GM18511 (cell line): ENCODE measurements at regions not wholly inside any gene's neighbourhood (a gene's known extent, or its start where the extent isn't known, plus 50 kb on each side); places are given as distances from the start of the nearest gene placed in this dataset.
A peak's percentile ranks its signal among the peaks of the same experiment; 100 is the strongest.
"Not testable (repeated sequence)": the region's sequence is repeated elsewhere in the genome, so short reads cannot be mapped to it uniquely, and the experiment has no call there.

Experiments
- ATAC-seq: cut with Tn5 transposase; IDR thresholded peaks from one replicate; pipeline ENCODE4 v1.9.1; 2021; ENCODE audit warnings: mild to moderate bottlenecking, moderate library complexity; ENCODE audit not compliant: unreplicated experiment

DNA sequence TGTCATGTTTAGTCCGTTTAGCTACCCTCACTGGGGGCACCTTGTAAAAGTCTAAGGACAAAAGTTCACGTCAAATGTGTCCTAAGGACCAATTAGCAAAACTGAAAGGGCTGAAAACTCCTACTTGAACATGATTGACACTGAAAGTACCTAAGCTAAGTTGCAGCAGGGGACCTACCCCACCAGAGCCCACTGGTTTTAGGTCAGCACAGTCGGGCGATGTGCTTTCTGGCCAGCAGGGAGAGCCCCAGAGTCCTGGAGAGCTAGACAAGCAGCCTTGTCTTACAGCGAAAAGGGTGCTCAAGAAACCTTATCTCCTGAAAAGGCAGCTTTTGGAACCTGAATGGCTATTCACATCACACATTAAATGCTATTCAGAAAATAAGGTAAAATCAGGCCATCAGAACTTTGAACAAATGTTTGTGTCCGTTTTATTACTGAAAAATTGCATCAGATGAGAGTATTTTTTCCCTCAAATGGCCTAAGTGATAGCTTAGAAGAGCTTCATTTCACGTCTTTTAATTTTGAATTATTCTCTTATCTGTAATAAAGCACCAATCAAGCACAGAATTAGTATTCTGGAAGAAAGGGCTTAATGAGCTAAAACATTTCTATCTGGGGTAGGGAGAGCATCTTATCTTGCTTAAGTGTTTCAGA lies 52.2 kb upstream of the MKI67 start:
- peak; percentile 82 for ATAC-seq

DNA sequence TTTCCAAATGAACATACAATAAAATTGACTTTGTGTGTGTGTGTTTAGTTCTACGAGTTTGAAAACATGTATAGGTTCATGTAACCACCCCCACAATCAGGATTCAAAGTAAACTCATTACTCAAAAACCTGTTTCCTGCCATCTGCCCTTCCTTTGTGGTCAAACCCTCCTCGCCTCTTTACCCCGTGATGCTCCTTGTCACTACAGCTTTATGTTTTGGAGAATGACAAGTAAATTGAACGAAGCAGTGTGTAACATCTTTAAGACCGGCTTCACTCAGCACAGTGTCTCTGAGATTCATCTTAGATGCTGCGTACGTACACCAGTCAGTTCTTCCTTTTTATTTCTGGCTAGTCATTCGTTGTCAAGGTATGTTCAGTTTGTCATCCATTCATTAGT lies 54.6 kb upstream of the MKI67 start:
- ATAC-seq: peak; percentile 50

GRCh38 chr10:128185627-128186026 lies 59.4 kb upstream of the MKI67 start:
- ATAC-seq: no peak

GRCh38 chr10:128186959-128187787 lies 61.0 kb upstream of the MKI67 start:
- no peak for ATAC-seq

DNA sequence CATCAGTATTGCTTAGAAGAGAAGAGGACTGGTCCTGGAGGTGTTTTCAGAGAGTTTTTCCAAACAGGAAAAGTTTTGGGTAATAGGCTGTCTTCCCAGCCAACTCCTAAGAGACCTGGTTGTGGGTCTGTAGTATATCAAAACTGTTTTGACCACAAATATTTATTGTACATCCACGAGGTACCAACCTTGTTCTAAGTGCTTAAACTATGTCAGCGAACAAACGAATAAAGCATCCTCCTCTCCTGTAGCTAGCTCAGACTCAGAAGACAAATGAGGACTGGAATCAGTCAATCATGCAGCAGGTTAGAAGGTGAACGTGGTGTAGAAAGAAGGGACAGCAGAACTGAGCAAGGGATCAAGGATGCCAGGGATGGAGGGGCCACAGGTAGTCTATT lies 61.6 kb upstream of the MKI67 start:
- ATAC-seq: no peak

DNA sequence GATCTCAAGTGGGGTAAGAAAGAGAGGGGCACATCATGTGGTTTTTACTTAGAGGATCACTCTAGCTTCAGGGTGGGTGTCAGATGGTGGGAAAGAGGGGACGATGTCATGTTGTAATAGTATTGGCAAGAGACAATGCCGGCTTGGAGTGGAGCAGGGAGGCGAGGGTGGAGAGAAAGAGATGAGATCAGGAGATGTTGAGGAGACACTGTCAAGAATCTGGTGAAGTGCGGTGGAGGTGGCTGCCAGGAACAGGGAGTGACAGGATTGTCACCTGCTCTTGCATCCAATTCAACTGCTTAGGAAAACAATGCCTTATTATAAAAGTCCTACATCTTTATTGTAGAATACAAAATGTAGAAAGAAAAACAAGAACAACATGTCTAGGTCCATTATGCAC lies 63.0 kb upstream of the MKI67 start:
- ATAC-seq: no peak

GRCh38 chr10:128191847-128192246 lies 65.6 kb upstream of the MKI67 start:
- no peak for ATAC-seq

- ATAC-seq: not testable (repeated sequence)
Observed at GRCh38 chr10:128201826-128202225, 75.6 kb upstream of the MKI67 start.

GRCh38 chr10:128203028-128203427 lies 76.8 kb upstream of the MKI67 start:
- ATAC-seq: no peak

DNA sequence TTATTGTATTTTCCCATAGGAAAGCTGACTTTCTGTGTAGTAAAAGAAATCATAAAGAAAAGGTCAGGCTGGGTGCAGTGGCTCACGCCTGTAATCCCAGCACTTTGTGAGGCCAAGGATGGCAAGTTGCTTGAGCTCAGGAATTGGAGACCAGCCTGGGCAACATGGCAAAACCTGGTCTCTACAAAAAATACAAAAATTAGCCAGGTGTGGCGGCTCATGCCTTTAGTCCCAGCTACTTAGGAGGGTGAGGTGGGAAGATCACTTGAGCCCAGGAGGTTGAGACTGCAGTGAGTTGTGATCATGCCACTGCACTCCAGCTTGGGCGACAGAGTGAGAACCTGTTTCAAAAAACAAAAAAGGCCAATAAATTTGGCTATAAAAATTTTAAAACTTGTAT lies 79.4 kb upstream of the MKI67 start:
- not testable (repeated sequence) for ATAC-seq

DNA sequence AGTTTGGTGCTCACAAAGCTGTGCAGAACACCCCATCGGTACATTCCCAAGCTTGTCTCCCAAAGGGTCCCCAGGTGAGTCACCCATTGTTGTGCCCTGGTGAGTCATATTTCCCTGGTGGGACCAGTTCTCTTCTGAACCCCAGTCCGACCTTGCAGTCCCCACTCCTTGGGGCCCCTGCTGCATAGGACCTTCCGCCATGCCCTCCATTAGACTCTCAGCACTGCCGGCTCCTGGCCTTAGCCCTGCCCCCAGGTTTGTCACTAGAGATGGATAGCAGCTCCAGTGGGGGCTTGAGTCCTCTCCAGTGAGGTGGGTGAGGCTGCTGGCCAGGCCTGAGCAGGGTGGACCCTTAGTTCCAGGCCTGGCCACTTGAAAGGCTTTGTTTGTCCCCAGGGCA lies 80.5 kb upstream of the MKI67 start:
- ATAC-seq: no peak

DNA sequence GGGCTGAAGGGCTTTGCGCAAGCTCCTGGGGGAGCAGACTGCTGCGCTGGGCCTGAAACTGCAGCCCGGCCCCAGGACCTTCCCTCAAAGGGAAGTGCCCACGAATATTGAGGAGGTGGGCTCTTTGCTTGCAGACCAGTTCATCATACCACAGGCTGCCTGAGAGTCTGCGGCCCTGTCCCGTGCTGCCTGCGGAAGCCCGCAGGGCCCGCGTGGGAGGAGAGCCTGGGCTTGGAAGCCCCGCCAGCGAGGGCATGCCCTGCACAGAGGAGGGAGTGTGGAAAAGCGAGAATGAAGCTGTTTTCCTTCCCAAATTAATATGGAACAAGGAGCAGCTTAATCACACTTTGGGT lies 83.6 kb upstream of the MKI67 start:
- no peak for ATAC-seq

DNA sequence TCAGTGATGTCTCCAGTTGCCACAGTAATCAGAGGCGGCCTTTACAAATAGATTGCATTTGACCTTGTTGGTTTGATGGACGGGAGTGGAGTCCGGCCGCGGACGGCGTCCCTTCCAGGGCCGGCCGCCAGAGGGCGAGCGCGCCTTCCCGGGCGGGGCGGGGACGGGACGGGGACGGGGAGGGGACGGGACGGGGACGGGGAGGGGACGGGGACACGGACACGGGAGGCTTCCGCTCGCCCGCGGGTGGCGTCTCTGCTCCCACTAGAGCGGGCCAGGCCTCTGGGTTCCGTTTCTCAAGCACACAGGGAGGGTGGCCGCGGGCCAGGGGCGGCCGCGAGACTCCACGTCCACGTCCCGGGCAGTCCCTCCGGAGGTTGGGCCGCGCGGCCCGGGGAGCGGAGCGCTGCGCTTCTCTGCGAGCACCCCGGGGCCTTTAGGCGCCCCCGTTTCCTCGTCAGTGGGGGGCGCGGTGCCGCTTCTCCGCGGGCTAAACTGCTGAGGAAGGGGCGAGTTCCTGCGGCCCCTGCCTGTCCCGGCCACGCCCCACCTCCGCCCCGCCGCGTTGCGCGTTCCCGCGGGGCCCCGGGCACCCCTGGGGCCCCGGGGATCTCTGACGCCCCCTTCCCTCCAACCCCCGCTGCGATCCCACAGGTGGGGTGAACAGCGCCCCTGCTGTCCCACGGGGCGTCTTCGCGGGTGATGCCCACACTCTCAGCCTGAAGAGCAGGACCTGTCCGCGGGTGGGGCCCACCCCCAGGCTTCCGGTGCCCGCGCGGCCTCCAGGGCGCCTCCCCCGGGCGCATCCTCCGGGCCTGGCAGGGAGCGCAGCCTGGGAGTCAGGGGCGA lies 84.2 kb upstream of the MKI67 start:
- ATAC-seq: peak; percentile 64

- ATAC-seq: no peak
Observed at GRCh38 chr10:128211064-128211504, 84.9 kb upstream of the MKI67 start.

- ATAC-seq: peak; percentile 93
Observed at GRCh38 chr10:128211953-128212727, 85.9 kb upstream of the MKI67 start.

DNA sequence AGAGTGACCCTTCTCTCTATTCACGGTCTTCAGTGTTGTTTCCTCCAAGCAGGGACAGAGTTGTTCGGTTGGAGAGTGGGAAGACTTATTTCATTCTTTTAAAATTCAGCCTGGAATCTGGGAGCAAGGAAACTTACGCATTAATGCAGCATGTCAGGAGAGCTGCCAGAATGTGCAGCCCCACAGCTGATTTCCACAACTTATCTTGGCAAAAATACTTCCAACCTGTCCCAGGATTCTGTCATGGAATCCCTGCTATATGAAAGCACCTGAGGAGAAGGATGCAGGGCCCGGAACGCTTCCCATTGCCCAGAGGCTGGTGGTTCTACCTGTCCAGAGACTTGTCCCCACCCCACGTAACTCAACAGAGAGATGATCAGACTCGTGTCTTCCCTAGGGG lies 86.9 kb upstream of the MKI67 start:
- ATAC-seq: no peak

DNA sequence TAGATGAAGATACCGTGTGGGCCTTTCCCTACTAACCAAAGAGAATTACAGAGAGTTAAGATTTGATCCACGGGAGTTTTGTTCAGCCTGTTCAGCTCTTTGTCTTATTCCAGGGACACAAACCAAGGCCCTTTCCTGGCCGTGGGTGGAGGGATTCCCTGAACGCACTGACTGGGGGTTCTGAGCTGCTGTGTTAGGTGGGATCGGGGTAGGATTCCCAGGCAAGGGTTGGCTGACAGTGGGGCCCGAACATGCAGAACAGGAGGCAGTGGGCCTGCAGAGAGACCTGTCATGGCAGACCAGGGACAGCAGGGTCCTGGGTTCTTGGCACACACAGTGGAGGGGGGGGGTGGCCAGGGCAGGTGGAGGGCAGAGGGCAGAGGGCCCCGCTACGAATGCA lies 89.5 kb upstream of the MKI67 start:
- ATAC-seq: no peak

DNA sequence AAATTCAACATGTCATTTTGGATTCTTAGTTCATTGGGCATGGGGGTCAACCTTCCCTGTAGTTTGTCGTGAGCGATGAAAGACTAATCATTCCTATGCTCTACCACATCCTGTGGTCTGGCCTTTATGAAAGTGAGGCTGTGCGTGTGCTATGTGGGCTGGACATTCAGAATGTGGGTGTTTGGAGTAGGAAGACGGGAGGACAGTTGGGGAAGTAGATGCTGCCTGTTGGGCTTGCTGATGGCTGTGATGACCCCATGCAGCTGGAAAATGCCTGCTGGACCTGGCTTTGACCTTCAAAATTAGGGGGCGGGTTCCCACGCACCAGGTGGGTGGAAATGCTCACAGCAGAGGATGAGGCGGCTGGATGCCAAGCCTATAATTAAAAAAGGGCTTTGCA lies 90.9 kb upstream of the MKI67 start:
- no peak for ATAC-seq

DNA sequence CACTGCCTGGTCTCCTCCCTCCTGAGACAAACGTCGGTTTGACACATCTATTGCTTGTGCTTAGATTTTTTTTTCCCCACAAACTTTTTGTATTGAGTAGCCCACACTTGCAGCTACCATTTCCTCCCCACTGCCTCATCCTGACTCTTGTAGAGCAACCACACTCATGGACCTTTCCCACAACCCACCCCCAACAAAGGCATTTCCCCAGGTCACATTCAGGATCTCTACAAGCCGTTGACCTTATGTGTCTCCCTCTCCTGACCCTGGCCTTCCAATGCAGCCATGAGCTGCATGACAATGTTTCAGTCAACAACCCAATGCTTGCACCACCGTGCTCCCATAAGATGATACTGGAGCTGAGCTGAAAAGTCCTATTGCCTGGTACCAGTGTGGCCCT lies 91.9 kb upstream of the MKI67 start:
- no peak for ATAC-seq

DNA sequence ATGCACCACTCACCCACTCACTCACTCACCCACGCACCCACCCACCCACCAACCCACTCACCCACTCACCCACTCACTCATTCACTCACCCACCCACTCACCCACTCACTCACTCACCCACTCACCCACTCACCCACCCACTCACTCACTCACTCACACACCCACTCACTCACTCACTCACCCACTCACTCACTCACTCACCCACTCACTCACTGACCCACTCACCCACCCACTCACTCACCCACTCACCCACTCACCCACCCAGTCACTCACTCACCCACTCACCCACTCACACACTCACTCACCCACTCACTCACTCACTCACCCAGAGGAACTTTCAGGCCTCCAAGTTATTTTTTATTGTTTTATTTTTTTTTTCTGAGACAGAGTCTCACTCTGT lies 93.1 kb upstream of the MKI67 start:
- no peak for ATAC-seq

DNA sequence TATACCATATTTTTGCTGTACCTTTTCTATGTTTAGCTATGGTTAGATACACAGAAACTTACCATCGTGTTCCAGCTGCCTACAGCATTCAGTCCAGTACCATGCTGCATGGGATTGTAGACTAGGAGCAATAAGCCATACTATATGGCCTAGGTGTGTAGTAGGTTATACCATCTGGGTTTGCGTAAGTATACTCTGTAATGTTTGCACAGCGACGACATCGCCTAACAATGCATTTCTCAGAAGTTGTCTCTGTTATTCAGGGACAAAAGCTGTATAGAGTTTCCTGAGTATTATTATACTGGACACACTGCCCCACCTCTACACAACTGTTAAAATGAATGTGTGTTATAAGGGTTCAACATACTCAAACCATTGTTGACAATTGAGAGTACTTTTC lies 93.8 kb upstream of the MKI67 start:
- ATAC-seq: no peak
